ENCODE measurements at regions not wholly inside any gene's neighbourhood (a gene's known extent, or its start where the extent isn't known, plus 50 kb on each side); places are given as distances from the start of the nearest gene placed in this dataset.

GRCh38 chr10:1881636-1882035 is 144.3 kb upstream of the ADARB2 start:
- peaks cover 2% of the 10 kb centered on the region for H3K9me3 ChIP-seq (ENCODE audit: low read depth, low read length)
- H3K36me3 ChIP-seq (ENCODE audit: insufficient read depth, low read length): no peaks in the 10 kb centered on the region
- DNase-seq (ENCODE audit: insufficient read length, low spot score, missing footprints): no peak
- H3K4me1 ChIP-seq (ENCODE audit: insufficient read depth, low read length): no peaks in the 10 kb centered on the region
- H3K4me3 ChIP-seq (ENCODE audit: insufficient read depth, low read length): no peak overlapping the region
- H3K4me2 ChIP-seq (ENCODE audit: insufficient read depth, low read length): no peak overlapping the region
- H3K27me3 ChIP-seq (ENCODE audit: insufficient read depth, low read length): no peaks in the 10 kb centered on the region
- H3K79me2 ChIP-seq (ENCODE audit: insufficient read depth, low read length): no peaks in the 10 kb centered on the region
- no peaks in the 10 kb centered on the region for H4K20me1 ChIP-seq (ENCODE audit: insufficient read depth, low read length)
- no peak for TF ChIP-seq CTCF (IDR thresholded peaks at IDR 0.05; ENCODE audit: extremely low read depth, low read depth, low read length)
- no peak overlapping the region for H3K27ac ChIP-seq (ENCODE audit: low read depth, low read length)
- no peak overlapping the region for H2AFZ ChIP-seq (ENCODE audit: low read length)

- H3K36me3 ChIP-seq (ENCODE audit: insufficient read depth, low read length): no peaks in the 10 kb centered on the region
- no peaks in the 10 kb centered on the region for H3K4me1 ChIP-seq (ENCODE audit: insufficient read depth, low read length)
- no peaks in the 10 kb centered on the region for H4K20me1 ChIP-seq (ENCODE audit: insufficient read depth, low read length)
Observed at GRCh38 chr10:1874533-1874932, 137.2 kb upstream of the ADARB2 start.

GRCh38 chr10:1873661-1874315 is 136.5 kb upstream of the ADARB2 start:
- no peak overlapping the region for H3K4me3 ChIP-seq (ENCODE audit: insufficient read depth, low read length)
- no peak for TF ChIP-seq CTCF (IDR thresholded peaks at IDR 0.05; ENCODE audit: extremely low read depth, low read depth, low read length)
- no peak overlapping the region for H3K4me2 ChIP-seq (ENCODE audit: insufficient read depth, low read length)
- peaks cover 2% of the 10 kb centered on the region for H3K9me3 ChIP-seq (ENCODE audit: low read depth, low read length)
- no peaks in the 10 kb centered on the region for H3K4me1 ChIP-seq (ENCODE audit: insufficient read depth, low read length)
- no peaks in the 10 kb centered on the region for H3K27me3 ChIP-seq (ENCODE audit: insufficient read depth, low read length)
- no peak overlapping the region for H2AFZ ChIP-seq (ENCODE audit: low read length)
- no peaks in the 10 kb centered on the region for H3K36me3 ChIP-seq (ENCODE audit: insufficient read depth, low read length)
- DNase-seq (ENCODE audit: insufficient read length, low spot score, missing footprints): no peak
- H3K27ac ChIP-seq (ENCODE audit: low read depth, low read length): no peak overlapping the region
- H3K79me2 ChIP-seq (ENCODE audit: insufficient read depth, low read length): no peaks in the 10 kb centered on the region
- H4K20me1 ChIP-seq (ENCODE audit: insufficient read depth, low read length): no peaks in the 10 kb centered on the region

More at GRCh38 chr10:1874533-1874932, 137.2 kb upstream of the ADARB2 start:
- H3K4me3 ChIP-seq (ENCODE audit: insufficient read depth, low read length): no peak overlapping the region
- H3K9me3 ChIP-seq (ENCODE audit: low read depth, low read length): no peaks in the 10 kb centered on the region
- H3K4me2 ChIP-seq (ENCODE audit: insufficient read depth, low read length): no peak overlapping the region
- H3K27ac ChIP-seq (ENCODE audit: low read depth, low read length): no peak overlapping the region
- no peaks in the 10 kb centered on the region for H3K27me3 ChIP-seq (ENCODE audit: insufficient read depth, low read length)
- H2AFZ ChIP-seq (ENCODE audit: low read length): no peak overlapping the region
- TF ChIP-seq CTCF (IDR thresholded peaks at IDR 0.05; ENCODE audit: extremely low read depth, low read depth, low read length): no peak
- H3K79me2 ChIP-seq (ENCODE audit: insufficient read depth, low read length): no peaks in the 10 kb centered on the region
- no peak for DNase-seq (ENCODE audit: insufficient read length, low spot score, missing footprints)

- Histone ChIP-seq H3K4me2 (ENCODE audit: insufficient read depth, low read length) (no peak overlapping the region), H3K27ac (ENCODE audit: low read depth, low read length) (no peak overlapping the region), H3K9me3 (ENCODE audit: low read depth, low read length) (peaks cover 2% of the 10 kb centered on the region), H2AFZ (ENCODE audit: low read length) (no peak overlapping the region), H3K36me3 (ENCODE audit: insufficient read depth, low read length) (no peaks in the 10 kb centered on the region), H3K4me1 (ENCODE audit: insufficient read depth, low read length) (no peaks in the 10 kb centered on the region), H3K79me2 (ENCODE audit: insufficient read depth, low read length) (no peaks in the 10 kb centered on the region), H3K27me3 (ENCODE audit: insufficient read depth, low read length) (no peaks in the 10 kb centered on the region), H3K4me3 (ENCODE audit: insufficient read depth, low read length) (no peak overlapping the region), H4K20me1 (ENCODE audit: insufficient read depth, low read length) (no peaks in the 10 kb centered on the region)
- TF ChIP-seq CTCF (IDR thresholded peaks at IDR 0.05; ENCODE audit: extremely low read depth, low read depth, low read length): no peak
- DNase-seq (ENCODE audit: insufficient read length, low spot score, missing footprints): no peak
Observed at GRCh38 chr10:1872151-1872726, 134.9 kb upstream of the ADARB2 start.

Data from osteoblast (primary cell).